ENCODE measurements at regions not wholly inside any gene's neighbourhood (a gene's known extent, or its start where the extent isn't known, plus 50 kb on each side); places are given as distances from the start of the nearest gene placed in this dataset.

- Histone ChIP-seq H3K27me3 (ENCODE audit: insufficient read depth) (no peaks in the 10 kb centered on the region), H2AFZ (no peak overlapping the region), H3F3A (replicated peaks; ENCODE audit: low read depth) (no peaks in the 10 kb centered on the region), H3K4me3 (no peak overlapping the region), H4K20me1 (replicated peaks; ENCODE audit: insufficient read depth) (no peaks in the 10 kb centered on the region), H3K9me2 (ENCODE audit: insufficient read depth) (no peaks in the 10 kb centered on the region), H3K4me2 (no peak overlapping the region), H3K36me3 (ENCODE audit: insufficient read depth) (no peaks in the 10 kb centered on the region), H3K4me1 (ENCODE audit: insufficient read depth) (no peaks in the 10 kb centered on the region), H3K79me2 (replicated peaks; ENCODE audit: insufficient read depth) (no peaks in the 10 kb centered on the region), H3K27ac (ENCODE audit: low read depth) (no peak overlapping the region)
- Mint-ChIP-seq H3K27me3 (ENCODE audit: insufficient read depth, low read depth, poor library complexity) (peaks cover 6% of the 10 kb centered on the region), H3K4me1 (no peaks in the 10 kb centered on the region), H3K4me3 (no peak overlapping the region), H3K36me3 (ENCODE audit: low read depth) (peaks cover 37% of the 10 kb centered on the region), H3K27ac (no peak overlapping the region), H3K9me3 (peaks cover 86% of the 10 kb centered on the region)
- no peak for ATAC-seq
- DNase-seq (ENCODE audit: low spot score) = no peak
- TF ChIP-seq CREB1 (CRISPR knock-in tag; IDR thresholded peaks at IDR 0.05; ENCODE audit: low read depth) (no peak), POLR2AphosphoS5 (IDR thresholded peaks at IDR 0.05; ENCODE audit: low read depth) (no peak), JUNB (IDR thresholded peaks at IDR 0.05; ENCODE audit: unreplicated experiment) (no peak)
These were observed 379.1 kb downstream of the TMEM121 start for GRCh38 chr14:105905456-105905855.

DNA sequence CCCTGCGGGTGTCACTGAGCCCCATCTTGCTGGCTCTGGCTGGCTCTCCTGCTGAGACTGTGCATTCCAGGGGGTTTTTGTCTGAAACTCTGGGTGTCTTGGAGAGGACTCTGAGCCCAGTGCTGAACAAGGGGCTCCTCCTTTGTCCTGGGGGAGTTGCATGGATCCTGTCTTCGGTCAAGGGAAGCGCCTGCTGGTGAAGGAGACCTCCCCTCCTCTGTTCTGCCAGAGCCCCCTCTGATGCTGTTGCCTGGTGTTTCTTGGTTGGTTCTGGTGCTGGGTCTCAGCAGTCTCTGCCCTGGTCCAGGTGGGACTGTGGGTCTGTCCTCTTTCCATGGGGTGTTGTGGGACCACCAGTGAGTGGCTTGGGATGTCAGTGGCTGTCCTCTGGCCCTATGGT, 380.9 kb downstream of the TMEM121 start:
- Histone ChIP-seq H3K4me1 (ENCODE audit: insufficient read depth) (no peaks in the 10 kb centered on the region), H3F3A (replicated peaks; ENCODE audit: low read depth) (no peaks in the 10 kb centered on the region), H3K27ac (ENCODE audit: low read depth) (no peak overlapping the region), H3K36me3 (ENCODE audit: insufficient read depth) (no peaks in the 10 kb centered on the region), H3K4me3 (no peak overlapping the region), H2AFZ (no peak overlapping the region), H3K9me2 (ENCODE audit: insufficient read depth) (no peaks in the 10 kb centered on the region), H3K4me2 (no peak overlapping the region), H4K20me1 (replicated peaks; ENCODE audit: insufficient read depth) (no peaks in the 10 kb centered on the region), H3K27me3 (ENCODE audit: insufficient read depth) (no peaks in the 10 kb centered on the region), H3K79me2 (replicated peaks; ENCODE audit: insufficient read depth) (no peaks in the 10 kb centered on the region)
- H3K4me3 Mint-ChIP-seq = no peak overlapping the region
- no peak overlapping the region for H3K27ac Mint-ChIP-seq
- no peak for ATAC-seq
- H3K36me3 Mint-ChIP-seq (ENCODE audit: low read depth) = peaks cover 33% of the 10 kb centered on the region
- no peaks in the 10 kb centered on the region for H3K4me1 Mint-ChIP-seq
- DNase-seq (ENCODE audit: low spot score) = no peak
- TF ChIP-seq EZH2phosphoT487 (IDR thresholded peaks at IDR 0.05; ENCODE audit: unreplicated experiment) = no peak
- TF ChIP-seq, protein P1, sequence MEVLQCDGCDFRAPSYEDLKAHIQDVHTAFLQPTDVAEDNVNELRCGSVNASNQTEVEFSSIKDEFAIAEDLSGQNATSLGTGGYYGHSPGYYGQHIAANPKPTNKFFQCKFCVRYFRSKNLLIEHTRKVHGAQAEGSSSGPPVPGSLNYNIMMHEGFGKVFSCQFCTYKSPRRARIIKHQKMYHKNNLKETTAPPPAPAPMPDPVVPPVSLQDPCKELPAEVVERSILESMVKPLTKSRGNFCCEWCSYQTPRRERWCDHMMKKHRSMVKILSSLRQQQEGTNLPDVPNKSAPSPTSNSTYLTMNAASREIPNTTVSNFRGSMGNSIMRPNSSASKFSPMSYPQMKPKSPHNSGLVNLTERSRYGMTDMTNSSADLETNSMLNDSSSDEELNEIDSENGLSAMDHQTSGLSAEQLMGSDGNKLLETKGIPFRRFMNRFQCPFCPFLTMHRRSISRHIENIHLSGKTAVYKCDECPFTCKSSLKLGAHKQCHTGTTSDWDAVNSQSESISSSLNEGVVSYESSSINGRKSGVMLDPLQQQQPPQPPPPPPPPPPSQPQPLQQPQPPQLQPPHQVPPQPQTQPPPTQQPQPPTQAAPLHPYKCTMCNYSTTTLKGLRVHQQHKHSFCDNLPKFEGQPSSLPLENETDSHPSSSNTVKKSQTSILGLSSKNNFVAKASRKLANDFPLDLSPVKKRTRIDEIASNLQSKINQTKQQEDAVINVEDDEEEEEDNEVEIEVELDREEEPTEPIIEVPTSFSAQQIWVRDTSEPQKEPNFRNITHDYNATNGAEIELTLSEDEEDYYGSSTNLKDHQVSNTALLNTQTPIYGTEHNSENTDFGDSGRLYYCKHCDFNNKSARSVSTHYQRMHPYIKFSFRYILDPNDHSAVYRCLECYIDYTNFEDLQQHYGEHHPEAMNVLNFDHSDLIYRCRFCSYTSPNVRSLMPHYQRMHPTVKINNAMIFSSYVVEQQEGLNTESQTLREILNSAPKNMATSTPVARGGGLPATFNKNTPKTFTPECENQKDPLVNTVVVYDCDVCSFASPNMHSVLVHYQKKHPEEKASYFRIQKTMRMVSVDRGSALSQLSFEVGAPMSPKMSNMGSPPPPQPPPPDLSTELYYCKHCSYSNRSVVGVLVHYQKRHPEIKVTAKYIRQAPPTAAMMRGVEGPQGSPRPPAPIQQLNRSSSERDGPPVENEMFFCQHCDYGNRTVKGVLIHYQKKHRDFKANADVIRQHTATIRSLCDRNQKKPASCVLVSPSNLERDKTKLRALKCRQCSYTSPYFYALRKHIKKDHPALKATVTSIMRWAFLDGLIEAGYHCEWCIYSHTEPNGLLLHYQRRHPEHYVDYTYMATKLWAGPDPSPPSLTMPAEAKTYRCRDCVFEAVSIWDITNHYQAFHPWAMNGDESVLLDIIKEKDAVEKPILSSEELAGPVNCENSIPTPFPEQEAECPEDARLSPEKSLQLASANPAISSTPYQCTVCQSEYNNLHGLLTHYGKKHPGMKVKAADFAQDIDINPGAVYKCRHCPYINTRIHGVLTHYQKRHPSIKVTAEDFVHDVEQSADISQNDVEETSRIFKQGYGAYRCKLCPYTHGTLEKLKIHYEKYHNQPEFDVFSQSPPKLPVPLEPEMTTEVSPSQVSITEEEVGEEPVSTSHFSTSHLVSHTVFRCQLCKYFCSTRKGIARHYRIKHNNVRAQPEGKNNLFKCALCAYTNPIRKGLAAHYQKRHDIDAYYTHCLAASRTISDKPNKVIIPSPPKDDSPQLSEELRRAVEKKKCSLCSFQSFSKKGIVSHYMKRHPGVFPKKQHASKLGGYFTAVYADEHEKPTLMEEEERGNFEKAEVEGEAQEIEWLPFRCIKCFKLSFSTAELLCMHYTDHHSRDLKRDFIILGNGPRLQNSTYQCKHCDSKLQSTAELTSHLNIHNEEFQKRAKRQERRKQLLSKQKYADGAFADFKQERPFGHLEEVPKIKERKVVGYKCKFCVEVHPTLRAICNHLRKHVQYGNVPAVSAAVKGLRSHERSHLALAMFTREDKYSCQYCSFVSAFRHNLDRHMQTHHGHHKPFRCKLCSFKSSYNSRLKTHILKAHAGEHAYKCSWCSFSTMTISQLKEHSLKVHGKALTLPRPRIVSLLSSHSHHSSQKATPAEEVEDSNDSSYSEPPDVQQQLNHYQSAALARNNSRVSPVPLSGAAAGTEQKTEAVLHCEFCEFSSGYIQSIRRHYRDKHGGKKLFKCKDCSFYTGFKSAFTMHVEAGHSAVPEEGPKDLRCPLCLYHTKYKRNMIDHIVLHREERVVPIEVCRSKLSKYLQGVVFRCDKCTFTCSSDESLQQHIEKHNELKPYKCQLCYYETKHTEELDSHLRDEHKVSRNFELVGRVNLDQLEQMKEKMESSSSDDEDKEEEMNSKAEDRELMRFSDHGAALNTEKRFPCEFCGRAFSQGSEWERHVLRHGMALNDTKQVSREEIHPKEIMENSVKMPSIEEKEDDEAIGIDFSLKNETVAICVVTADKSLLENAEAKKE (CRISPR knock-in tag; IDR thresholded peaks at IDR 0.05) = no peak
- TF ChIP-seq EZH2 (IDR thresholded peaks at IDR 0.05; ENCODE audit: low read depth, unreplicated experiment) = no peak
- TF ChIP-seq ZNF114 (CRISPR knock-in tag; IDR thresholded peaks at IDR 0.05) = no peak
- no peak for TF ChIP-seq ZNF331 (CRISPR knock-in tag; IDR thresholded peaks at IDR 0.05; ENCODE audit: low read depth)
- no peak for TF ChIP-seq JUNB (IDR thresholded peaks at IDR 0.05; ENCODE audit: unreplicated experiment)
- no peak for TF ChIP-seq CTCF (conservative IDR thresholded peaks at IDR 0.05; ENCODE audit: low read depth in 2 of 2)
- no peak for TF ChIP-seq NANOG (IDR thresholded peaks at IDR 0.05; ENCODE audit: borderline replicate concordance)
- no peak for TF ChIP-seq REST (IDR thresholded peaks at IDR 0.05; ENCODE audit: unreplicated experiment)
- peaks cover 6% of the 10 kb centered on the region for H3K27me3 Mint-ChIP-seq (ENCODE audit: insufficient read depth, low read depth, poor library complexity)
- peaks cover 84% of the 10 kb centered on the region for H3K9me3 Mint-ChIP-seq
